Spleen (tissue), 11 donors: ENCODE measurements at regions not wholly inside any gene's neighbourhood (a gene's known extent, or its start where the extent isn't known, plus 50 kb on each side); places are given as distances from the start of the nearest gene placed in this dataset.

Experiments used
- DNase-seq: peaks from one replicate; pipeline ENCODE4 v3.0.0-alpha.2; 2020
- H3K27ac ChIP-seq, 8 donors: fragments of 200-600 bp; sonication (generic) in 7 of 8; 1 replicate in 4 of 8; 2 replicates in 4 of 8; pipeline versions ENCODE4 v1.5.0 to v1.8.0; 2016 to 2021; ENCODE audit warnings: inconsistent platforms in 4 of 8, mild to moderate bottlenecking in 4 of 8, moderate library complexity in 1 of 8
- H3K27me3 ChIP-seq, 7 donors: fragments of 200-600 bp; sonication (generic) in 6 of 7; replicated peaks in 1 of 7; 1 replicate in 4 of 7; 2 replicates in 3 of 7; pipeline versions ENCODE4 v1.5.0 to v1.8.0; 2016 to 2021; ENCODE audit warnings: inconsistent platforms in 3 of 7, mild to moderate bottlenecking in 1 of 7
- H3K36me3 ChIP-seq, 6 donors: fragments of 200-600 bp; sonication (generic) in 5 of 6; 1 replicate in 4 of 6; 2 replicates in 2 of 6; pipeline versions ENCODE4 v1.5.0 to v1.8.0; 2016 to 2021; ENCODE audit warnings: inconsistent platforms in 2 of 6
- H3K4me1 ChIP-seq, 6 donors: fragments of 200-600 bp; sonication (generic) in 5 of 6; 1 replicate in 3 of 6; 2 replicates in 3 of 6; pipeline versions ENCODE4 v1.5.0 to v1.8.0; 2016 to 2021; ENCODE audit warnings: inconsistent platforms in 3 of 6
- H3K4me3 ChIP-seq, 8 donors: fragments of 200-600 bp; sonication (generic) in 7 of 8; 1 replicate in 4 of 8; 2 replicates in 4 of 8; pipeline versions ENCODE4 v1.5.0 to v1.8.0; 2016 to 2021; ENCODE audit warnings: inconsistent platforms in 4 of 8, mild to moderate bottlenecking in 4 of 8, moderate library complexity in 2 of 8
- H3K9me3 ChIP-seq, 8 donors: fragments of 200-600 bp; sonication (generic) in 7 of 8; 1 replicate in 4 of 8; 2 replicates in 4 of 8; pipeline versions ENCODE4 v1.5.0 to v1.8.0; 2016 to 2021; ENCODE audit warnings: inconsistent platforms in 4 of 8
- CTCF ChIP-seq, 11 experiments: fragments of 200-600 bp in 7 of 11; fragments of 450-650 bp in 4 of 11; sonication (generic) in 4 of 11; IDR thresholded peaks in 8 of 11; conservative IDR thresholded peaks in 3 of 11; 1 replicate in 7 of 11; 2 replicates in 4 of 11; pipeline versions ENCODE4 v1.4.0 to v1.8.0; 2016 to 2021; ENCODE audit warnings: antibody characterized with exemption in 11 of 11, inconsistent platforms in 4 of 11, mild to moderate bottlenecking in 1 of 11
- POLR2A ChIP-seq, 3 donors: fragments of 450-650 bp; IDR thresholded peaks; one replicate each; pipeline ENCODE4 v1.5.1; 2017; ENCODE audit warnings: antibody characterized with exemption in 3 of 3, mild to moderate bottlenecking in 1 of 3
- POLR2AphosphoS5 ChIP-seq, 3 donors: sonication (generic); formaldehyde crosslinking; IDR thresholded peaks; one replicate each; pipeline ENCODE4 v1.5.1; 2017; ENCODE audit warnings: antibody characterized with exemption in 3 of 3
- WGBS, 5 donors: extraction: QIAGEN DNeasy Blood & Tissue Kit in 3 of 5; methylation state at CpG; one replicate each; pipeline versions ENCODE4 v1.1.5 to v1.1.7; 2013 to 2018; 5-methylcytosine and 5-hydroxymethylcytosine counted together
- intact Hi-C: fragments of 100-400 bp; cut with DNase I; formaldehyde crosslinking; loops from one replicate; pipeline ENCODE4 v1.15.0; 2023; ENCODE audit warnings: low total_unique reads
- donor health status: healthy with polysubstance abuse.
- donor health status: DM: no; HTN: no; CAD: no; lungs with moderate emphysema.
- donor health status: DM: no; HTN: no; CAD: no.
- donor health status: Bipolar disorder and iron deficiency.
- donor health status: healthy.
- donor health status: DM: no; HTN: no; CAD: no.
- donor health status: DM: yes; HTN: yes; CAD: no.

- no peak for TF ChIP-seq POLR2AphosphoS5 (IDR thresholded peaks at IDR 0.05)
- TF ChIP-seq POLR2A (IDR thresholded peaks at IDR 0.05), result no peak
- no peak for TF ChIP-seq CTCF (IDR thresholded peaks at IDR 0.05 in 8 of 11, conservative IDR thresholded peaks at IDR 0.05 in 3 of 11)
- 76 to 90% (median 78%) methylated on average over 5 of the region's 5 CpGs for whole genome bisulfite sequencing, 5 donors
- no peaks in the 10 kb centered on the region for H3K36me3 ChIP-seq
- no peaks in the 10 kb centered on the region for H3K27me3 ChIP-seq
- no peak for DNase-seq
- no peak overlapping the region for H3K4me3 ChIP-seq
- H3K27ac ChIP-seq, result no peak overlapping the region
- peaks cover 0 to 10% (median 2%) of the 10 kb centered on the region in 8 donors for H3K9me3 ChIP-seq
- intact Hi-C loops, result no loop called here
- H3K4me1 ChIP-seq, result no peaks in the 10 kb centered on the region
Observed at GRCh38 chr2:162929571-162929970, 91.0 kb upstream of the KCNH7 start.

- TF ChIP-seq CTCF (IDR thresholded peaks at IDR 0.05 in 8 of 11, conservative IDR thresholded peaks at IDR 0.05 in 3 of 11) (no peak), POLR2AphosphoS5 (IDR thresholded peaks at IDR 0.05) (no peak), POLR2A (IDR thresholded peaks at IDR 0.05) (no peak)
- intact Hi-C loops, result no loop called here
- DNase-seq, result no peak
- WGBS, 5 donors, result 23 to 44% (median 31%) methylated on average over 2 of the region's 2 CpGs
- H3K36me3 ChIP-seq, result no peaks in the 10 kb centered on the region
- H3K9me3 ChIP-seq, result no peaks in the 10 kb centered on the region
- no peaks in the 10 kb centered on the region for H3K27me3 ChIP-seq
- H3K27ac ChIP-seq, result peak overlapping the region in 2 of 8 donors; percentile 41 to 60
- no peak overlapping the region for H3K4me3 ChIP-seq
- no peaks in the 10 kb centered on the region for H3K4me1 ChIP-seq
Observed at GRCh38 chr2:162928356-162928755, 89.8 kb upstream of the KCNH7 start.

GRCh38 chr2:162926907-162927306, 88.3 kb upstream of the KCNH7 start:
- Histone ChIP-seq H3K36me3 (no peaks in the 10 kb centered on the region), H3K4me3 (no peak overlapping the region), H3K27me3 (no peaks in the 10 kb centered on the region), H3K4me1 (no peaks in the 10 kb centered on the region), H3K27ac (no peak overlapping the region), H3K9me3 (no peaks in the 10 kb centered on the region)
- no peak for TF ChIP-seq POLR2A (IDR thresholded peaks at IDR 0.05)
- TF ChIP-seq POLR2AphosphoS5 (IDR thresholded peaks at IDR 0.05), result no peak
- no peak for TF ChIP-seq CTCF (IDR thresholded peaks at IDR 0.05 in 8 of 11, conservative IDR thresholded peaks at IDR 0.05 in 3 of 11)
- DNase-seq, result no peak
- WGBS, 5 donors, result 76 to 84% (median 78%) methylated on average over 2 of the region's 2 CpGs
- intact Hi-C loops, result no loop called here

GRCh38 chr2:162926501-162926900, 87.9 kb upstream of the KCNH7 start:
- TF ChIP-seq POLR2A (IDR thresholded peaks at IDR 0.05) (no peak), CTCF (IDR thresholded peaks at IDR 0.05 in 8 of 11, conservative IDR thresholded peaks at IDR 0.05 in 3 of 11) (no peak), POLR2AphosphoS5 (IDR thresholded peaks at IDR 0.05) (no peak)
- H3K9me3 ChIP-seq, result no peaks in the 10 kb centered on the region

More at GRCh38 chr2:162926501-162926900, 87.9 kb upstream of the KCNH7 start:
- Histone ChIP-seq H3K27me3 (no peaks in the 10 kb centered on the region), H3K36me3 (no peaks in the 10 kb centered on the region), H3K4me1 (no peaks in the 10 kb centered on the region), H3K27ac (no peak overlapping the region), H3K4me3 (no peak overlapping the region)
- no peak for DNase-seq
- intact Hi-C loops, result no loop called here
- 73 to 88% (median 84%) methylated on average over 2 of the region's 2 CpGs for WGBS, 5 donors
